Kidney capillary endothelial cell (primary cell): ENCODE measurements at regions not wholly inside any gene's neighbourhood (a gene's known extent, or its start where the extent isn't known, plus 50 kb on each side); places are given as distances from the start of the nearest gene placed in this dataset.

Experiments
- DNase-seq: peaks from one replicate; pipeline ENCODE4 v3.0.0-alpha.2; 2018; ENCODE audit warnings: low spot score

GRCh38 chr12:75900781-75901254 is 130.8 kb downstream of the PHLDA1 start:
- DNase-seq, result no peak

DNA sequence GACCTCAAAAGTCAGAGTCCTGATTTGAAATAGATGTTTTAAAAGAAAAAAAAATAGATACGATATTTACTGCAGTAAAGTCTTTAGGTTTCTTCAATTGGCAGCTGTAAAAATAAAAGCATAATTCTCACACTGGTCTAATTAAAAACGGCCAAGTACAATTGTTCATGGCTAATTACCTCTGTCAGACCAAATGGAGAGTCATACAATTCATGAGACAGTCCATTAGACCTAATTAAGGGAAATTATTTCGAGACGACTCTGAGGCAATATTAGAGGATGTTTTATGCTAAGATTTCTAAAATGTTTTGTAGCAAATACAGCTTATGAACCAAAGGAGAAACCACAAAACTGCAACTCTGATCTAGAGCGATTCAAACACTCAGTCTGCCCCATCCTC is 131.3 kb downstream of the PHLDA1 start:
- no peak for DNase-seq

DNA sequence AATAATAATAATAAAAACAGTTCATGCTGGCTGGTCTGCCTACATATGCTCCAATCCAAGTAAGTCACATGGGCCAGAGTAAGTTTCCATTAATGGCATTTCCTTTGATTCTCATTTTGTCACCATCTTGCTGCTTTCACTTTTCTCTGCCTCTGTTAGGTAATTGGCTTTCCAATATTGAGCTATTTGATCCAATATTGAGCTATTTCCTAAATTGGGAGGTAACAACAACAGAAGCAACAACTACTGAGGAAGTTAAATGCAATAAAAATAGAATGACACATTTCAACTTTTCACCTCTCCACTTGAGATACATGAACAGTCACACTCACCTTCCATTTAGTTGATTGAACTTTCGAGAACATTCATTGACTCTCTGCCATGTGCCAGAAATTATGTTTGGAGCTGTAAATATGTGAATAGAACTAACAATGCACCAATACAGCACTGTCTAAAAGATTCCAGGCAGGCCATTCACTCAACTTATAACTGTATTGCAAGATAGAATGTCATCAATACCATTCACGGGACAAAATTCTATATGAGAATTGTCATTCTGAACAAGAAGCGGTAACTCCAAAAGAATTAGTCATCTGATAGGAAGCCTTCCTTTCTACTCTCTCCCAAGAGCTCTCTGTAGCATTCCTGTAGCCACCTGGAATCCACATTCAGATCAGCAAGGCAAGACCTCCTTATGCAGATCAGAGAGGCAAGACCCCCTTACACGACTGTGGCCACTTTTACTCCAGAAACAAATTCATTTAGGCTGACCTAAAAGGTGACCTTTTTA is 136.4 kb downstream of the PHLDA1 start:
- no peak for DNase-seq

- no peak for DNase-seq
These were observed 137.8 kb downstream of the PHLDA1 start for GRCh38 chr12:75893765-75894164.

DNA sequence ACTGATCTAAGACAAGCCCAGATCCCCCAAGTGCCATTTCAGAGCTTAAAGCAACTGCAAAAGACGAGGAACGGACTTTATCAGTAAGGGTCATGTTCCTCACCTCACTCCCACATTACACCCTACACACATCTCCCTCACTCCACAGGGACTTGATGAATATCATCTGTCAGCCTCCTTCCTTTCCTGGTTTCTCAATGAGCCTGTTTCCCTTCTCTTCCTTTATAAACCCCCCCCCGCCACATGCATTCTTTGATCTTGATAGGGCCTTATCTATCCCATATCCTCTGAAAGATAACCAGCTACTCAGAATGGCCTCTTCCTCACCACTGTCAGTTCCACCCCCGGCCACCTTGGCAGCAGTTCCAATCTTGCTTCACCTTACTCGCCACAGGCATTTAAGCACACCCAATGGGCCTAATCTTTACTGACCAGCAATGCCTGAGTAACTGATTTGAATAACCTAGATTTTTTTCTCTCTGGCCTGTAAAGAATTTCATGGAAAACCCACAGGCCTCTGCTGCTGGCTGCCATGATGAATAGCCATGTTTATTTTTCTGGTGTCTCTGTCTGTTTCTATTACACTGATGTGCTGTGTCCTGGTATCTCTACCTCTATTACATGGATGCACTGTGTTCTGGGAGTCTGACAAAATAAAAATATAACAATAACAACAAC is 138.7 kb downstream of the PHLDA1 start:
- no peak for DNase-seq

GRCh38 chr12:75891072-75891471 is 140.5 kb downstream of the PHLDA1 start:
- no peak for DNase-seq

- DNase-seq, result no peak
These were observed 140.9 kb downstream of the PHLDA1 start for GRCh38 chr12:75890660-75891059.

DNA sequence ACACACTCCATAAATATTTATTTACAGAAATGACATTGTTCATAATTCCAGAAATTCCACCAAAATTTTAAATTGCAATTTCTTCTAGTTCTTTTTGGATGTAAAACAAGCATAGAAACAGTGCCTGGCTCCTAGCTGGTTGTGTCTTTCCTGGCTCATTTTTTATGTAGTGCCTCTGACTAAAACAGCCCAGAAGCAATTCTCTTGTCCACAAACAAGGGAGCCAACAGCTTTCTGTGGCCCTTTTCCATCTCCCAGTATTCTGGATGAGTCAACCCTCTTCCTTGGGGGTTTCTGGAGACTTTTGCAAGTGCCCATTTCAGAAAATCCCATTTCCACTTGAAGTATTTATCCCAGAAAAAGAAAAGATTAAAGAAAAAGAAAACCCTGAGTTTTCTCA is 141.4 kb downstream of the PHLDA1 start:
- no peak for DNase-seq

DNA sequence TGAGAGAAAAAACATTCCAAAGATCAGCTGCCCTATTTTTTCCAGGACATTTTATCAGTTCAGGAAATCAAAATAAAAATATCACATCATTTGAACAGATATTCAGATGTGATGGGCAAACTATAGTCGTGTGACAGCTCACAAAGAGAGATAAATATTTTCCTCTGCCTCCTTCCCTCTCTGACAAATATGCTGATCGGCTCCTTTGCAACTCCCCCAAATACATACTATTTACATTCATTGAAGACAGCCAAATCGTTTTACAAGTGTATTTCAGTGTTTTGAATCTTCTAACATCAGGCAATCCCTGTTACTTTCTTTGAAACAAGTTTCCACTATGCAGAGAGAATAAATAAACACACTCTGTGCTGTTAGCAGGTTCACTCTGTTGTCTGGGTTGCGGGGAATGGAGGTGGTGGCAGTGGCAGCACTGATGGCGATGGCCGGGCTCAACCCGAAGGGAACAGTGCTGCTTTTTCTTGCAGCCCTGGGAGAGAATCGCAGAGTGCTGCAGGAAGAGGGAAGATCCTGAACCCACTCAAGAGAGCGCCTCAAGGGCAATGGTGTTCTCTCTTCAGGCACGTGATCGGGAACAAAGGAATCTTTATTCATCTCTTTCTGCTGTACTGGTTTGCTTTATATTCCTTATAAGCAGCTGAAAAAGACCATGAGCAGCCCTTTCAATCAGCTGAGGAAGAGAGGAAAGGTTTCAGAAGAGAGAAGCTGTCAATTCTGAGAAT is 142.5 kb downstream of the PHLDA1 start:
- DNase-seq, result no peak

DNA sequence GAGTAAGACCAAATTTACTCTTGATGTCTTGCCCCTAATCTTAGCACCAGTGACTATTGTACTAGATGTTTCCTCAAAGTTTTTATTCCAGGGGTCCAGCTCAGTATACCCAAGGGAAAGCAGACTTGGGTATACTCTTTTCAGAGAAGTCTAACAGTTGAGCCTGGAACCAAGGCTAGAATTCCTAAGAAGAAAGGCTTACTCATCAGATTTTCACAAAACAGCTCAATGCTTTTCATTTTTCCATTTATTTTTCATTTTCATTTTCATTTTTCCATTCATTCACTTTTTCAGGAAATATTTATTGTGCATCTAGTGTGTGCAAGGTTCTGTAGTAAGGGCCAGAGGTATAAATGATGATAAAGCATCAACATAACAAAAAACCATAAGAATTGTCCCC is 143.2 kb downstream of the PHLDA1 start:
- DNase-seq, result no peak

DNA sequence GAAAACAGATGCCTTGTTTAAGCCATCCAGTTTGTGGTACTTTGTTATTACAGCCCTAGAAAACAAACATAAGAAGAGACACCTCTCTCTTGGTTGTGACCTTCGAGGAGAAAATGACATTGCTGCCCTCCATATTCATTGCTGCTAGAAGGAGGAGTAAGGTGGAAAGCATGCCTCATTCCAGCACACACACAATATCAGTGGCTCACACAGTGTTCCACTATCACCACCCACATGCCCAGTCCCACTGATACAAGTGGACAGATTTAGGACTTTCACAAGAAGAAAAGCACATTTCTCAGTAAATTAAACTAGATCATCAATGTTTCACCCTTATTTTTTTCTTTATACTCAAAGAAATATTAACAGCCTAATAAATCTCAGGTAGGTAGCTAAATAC is 143.6 kb downstream of the PHLDA1 start:
- DNase-seq, result no peak

- DNase-seq, result no peak
These were observed 147.1 kb downstream of the PHLDA1 start for GRCh38 chr12:75884465-75884985.

GRCh38 chr12:75883241-75883640 is 148.3 kb downstream of the PHLDA1 start:
- no peak for DNase-seq

- no peak for DNase-seq
These were observed 149.2 kb downstream of the PHLDA1 start for GRCh38 chr12:75882421-75882820.

DNA sequence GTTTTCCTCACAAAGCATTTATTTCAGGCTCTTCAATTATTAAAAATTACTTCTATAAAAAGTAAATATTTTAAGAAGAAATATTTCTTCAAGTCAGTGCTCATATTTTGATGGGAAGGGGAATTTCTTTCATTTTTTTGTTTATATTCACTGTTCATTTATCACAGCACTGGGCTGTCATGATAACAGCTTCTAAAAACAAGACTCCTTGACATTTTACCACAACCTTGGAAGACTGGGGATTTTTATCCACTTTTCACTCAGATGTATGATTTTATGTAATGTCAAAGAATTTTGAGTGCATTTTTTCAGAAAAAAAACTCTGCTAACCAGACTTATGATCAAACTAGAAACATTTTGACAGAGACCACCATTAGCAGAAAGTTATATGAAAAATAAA is 149.7 kb downstream of the PHLDA1 start:
- no peak for DNase-seq

- DNase-seq, result no peak
These were observed 153.6 kb downstream of the PHLDA1 start for GRCh38 chr12:75877763-75878621.

DNA sequence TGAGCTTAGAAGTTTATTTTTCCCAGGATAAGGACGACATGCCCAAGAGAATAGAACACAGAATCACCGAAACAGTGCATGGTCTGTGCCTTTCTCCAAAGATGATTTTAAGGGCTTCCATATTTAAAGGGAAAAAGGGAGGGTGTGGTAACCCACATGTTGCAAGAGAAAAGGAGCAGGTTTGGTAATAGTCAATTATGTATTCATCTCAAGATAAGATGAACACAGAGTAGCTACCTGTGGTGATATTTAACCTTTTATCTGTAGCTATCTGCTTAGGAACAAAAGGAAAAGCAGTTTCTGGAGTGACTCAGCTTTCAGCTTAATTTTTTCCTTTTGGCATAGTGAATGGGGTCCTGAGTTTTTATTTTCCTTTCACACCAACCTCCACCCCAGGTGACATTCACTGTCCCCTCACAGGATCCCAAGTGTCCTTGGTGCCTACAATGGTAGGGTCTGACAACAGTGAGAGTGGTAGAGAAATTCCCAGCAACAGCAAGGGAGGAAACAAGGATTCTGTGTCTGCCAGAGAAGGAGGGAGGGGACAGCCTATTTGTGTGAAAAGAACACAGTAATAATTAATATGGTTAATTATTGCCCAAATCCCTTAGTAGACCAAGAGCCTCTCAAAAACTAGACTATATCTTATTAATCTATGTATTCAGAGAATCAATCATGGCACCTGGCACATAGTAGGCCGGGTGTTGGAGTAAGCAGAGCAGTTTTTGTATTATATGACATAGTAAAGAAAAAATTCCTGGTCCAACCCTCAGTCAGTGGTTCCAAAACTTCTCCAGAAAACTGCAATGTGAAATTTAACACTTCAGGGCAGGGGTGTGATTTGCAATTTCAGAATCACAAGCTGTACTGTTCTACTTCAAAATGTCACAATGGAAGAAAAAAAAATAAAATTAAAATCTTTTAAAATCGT is 154.5 kb downstream of the PHLDA1 start:
- no peak for DNase-seq

GRCh38 chr12:75874441-75874840 is 157.1 kb downstream of the PHLDA1 start:
- no peak for DNase-seq

- no peak for DNase-seq
These were observed 158.8 kb downstream of the PHLDA1 start for GRCh38 chr12:75872762-75873161.

DNA sequence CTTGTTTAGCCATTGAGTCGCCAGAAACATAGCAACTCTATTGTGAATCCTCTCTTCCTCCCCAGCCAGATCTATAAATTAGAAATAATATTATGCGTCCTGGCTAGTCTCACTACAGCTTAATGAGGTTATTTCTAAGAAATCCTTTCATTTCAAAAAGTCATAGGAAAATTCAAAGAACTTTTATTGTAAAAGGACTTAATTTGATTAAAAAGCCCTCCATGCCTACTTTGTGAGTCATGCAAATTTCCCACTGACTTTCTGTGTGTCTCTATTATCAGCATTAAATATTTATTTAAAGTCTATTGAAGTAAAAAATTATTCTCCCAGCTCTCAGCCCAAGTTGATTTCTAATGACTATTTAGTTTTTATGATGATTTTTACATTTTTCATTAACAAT is 160.7 kb downstream of the PHLDA1 start:
- DNase-seq, result no peak

DNA sequence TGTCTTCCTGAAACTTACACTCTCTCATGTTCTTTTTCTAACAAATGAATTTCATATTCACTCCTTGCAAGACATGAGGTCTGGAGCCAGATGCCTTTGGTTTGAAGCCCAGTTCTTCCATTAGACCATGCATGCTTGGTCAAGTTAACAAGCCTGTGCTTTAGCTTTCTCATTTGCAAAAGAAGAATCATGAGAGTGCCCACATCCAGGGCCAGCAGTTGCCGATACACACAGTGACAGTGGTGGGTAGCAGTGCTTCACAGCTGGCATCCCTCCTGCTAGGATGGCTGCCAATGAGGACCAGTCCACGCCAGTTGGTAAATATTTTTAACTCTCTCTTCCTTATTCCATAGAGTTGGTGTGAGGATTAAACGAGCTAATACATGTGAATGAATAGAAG is 163.1 kb downstream of the PHLDA1 start:
- DNase-seq, result no peak
